Astrocyte of the hippocampus (primary cell): ENCODE measurements at regions not wholly inside any gene's neighbourhood (a gene's known extent, or its start where the extent isn't known, plus 50 kb on each side); places are given as distances from the start of the nearest gene placed in this dataset.
A peak's percentile ranks its signal among the peaks of the same experiment; 100 is the strongest.

Experiments used
- DNase-seq: peaks from one replicate; pipeline ENCODE4 v3.0.0; 2011; ENCODE audit warnings: low read depth, low spot score

GRCh38 chr5:135140446-135141204 is 106.6 kb upstream of the PITX1 start:
- DNase-seq = peak; percentile 24

- DNase-seq = peak; percentile 45
Measured at GRCh38 chr5:135139381-135140134, 105.5 kb upstream of the PITX1 start.

- no peak for DNase-seq
Measured at GRCh38 chr5:135138116-135138850, 104.3 kb upstream of the PITX1 start.

DNA sequence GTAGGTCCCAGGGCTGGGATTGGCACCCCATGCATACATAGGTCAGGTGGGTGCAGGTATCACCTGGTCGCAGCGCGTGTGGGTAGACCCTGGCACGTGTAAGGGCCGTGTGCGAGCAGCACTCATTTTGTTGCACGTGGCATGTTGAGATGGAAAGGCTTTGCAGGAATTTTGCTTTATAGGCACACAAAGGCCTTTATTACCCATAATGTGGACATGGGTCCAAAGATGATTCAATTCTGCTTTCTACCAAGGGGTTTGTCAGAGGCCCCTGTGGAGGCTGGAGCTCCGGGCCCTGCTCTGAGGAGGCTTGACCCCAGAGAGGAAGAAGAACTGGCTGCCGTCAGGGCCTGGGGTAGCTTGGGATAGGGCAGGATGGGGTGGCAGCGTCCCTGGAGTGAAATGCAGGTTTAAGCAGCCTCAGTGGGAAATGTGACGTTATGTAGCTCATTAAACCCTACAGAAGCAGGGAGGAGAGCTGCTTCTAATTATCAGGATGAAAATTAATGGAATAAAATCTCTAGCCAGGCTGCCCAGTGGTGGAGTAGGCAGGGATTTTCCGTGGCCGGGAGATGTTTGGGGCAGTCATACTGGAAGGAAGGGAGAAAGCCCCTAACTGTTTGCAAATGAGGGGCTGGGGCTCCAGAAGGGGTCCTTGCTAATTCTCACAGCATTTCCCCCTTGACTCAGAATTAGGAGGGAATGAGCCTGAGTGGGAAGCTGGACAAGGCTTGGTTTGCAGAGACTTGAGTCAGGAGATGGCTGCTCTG is 103.3 kb upstream of the PITX1 start:
- DNase-seq = no peak

DNA sequence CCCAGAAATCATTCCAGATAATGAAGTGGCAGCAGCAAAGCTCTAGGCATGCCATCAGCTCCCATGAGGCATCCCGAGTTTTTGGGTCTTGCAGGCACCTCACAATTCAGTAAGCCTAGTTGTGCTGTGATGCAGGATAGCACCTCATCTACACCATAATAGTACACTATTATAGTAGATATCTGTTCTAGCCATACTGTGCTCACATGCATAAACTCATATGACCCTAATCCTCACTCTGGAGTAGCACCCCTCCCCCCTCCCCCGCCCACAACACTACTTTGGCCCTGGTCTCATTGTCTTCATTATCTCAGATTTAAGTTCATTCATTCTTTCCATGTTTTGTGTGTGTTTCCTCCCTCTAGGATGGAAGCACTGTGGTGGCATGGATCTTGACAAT is 102.5 kb upstream of the PITX1 start:
- DNase-seq = no peak

- peak; percentile 46 for DNase-seq
Measured at GRCh38 chr5:135135530-135136226, 101.7 kb upstream of the PITX1 start.

DNA sequence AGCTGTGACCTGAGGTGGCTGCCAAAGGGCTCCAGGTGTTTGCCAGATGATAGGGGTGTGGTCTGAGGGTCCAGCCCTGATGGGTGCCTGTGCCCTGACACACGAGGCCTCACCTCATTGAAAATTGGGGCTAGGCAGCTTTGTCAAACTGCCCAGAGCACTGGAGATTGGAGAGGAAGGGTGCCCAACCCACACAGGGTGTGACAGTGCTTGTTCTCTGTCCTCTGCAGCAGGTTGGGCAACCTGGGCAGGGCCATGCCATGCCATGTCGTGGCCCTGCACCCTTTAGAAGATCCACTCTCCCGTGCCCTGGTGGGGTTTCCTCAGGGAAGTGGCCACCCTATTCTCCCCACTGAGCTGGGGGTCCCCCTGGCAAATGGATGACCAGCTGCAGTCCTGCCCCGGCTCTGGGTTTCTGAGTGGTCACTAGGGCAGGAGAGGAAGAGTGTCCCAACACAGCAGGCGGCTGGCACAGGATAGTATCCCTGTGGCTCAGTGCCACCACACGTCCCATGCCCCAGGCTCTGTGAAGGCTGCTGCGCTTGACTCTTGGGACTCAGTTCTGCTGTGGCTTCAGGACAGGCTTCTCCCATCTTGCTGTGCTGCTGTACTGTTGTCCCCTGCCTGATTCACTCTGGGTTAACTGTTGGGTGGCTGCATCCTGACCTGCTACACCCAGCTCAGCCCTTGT is 100.8 kb upstream of the PITX1 start:
- DNase-seq = no peak

- DNase-seq = no peak
Measured at GRCh38 chr5:135133698-135134515, 99.9 kb upstream of the PITX1 start.

GRCh38 chr5:135133181-135133580 is 99.2 kb upstream of the PITX1 start:
- DNase-seq = no peak

GRCh38 chr5:135131801-135132680 is 98.0 kb upstream of the PITX1 start:
- DNase-seq = no peak

- DNase-seq = no peak
Measured at GRCh38 chr5:135130261-135131215, 96.5 kb upstream of the PITX1 start.

- DNase-seq = no peak
Measured at GRCh38 chr5:135129307-135129706, 95.3 kb upstream of the PITX1 start.

GRCh38 chr5:135128361-135128760 is 94.3 kb upstream of the PITX1 start:
- no peak for DNase-seq

DNA sequence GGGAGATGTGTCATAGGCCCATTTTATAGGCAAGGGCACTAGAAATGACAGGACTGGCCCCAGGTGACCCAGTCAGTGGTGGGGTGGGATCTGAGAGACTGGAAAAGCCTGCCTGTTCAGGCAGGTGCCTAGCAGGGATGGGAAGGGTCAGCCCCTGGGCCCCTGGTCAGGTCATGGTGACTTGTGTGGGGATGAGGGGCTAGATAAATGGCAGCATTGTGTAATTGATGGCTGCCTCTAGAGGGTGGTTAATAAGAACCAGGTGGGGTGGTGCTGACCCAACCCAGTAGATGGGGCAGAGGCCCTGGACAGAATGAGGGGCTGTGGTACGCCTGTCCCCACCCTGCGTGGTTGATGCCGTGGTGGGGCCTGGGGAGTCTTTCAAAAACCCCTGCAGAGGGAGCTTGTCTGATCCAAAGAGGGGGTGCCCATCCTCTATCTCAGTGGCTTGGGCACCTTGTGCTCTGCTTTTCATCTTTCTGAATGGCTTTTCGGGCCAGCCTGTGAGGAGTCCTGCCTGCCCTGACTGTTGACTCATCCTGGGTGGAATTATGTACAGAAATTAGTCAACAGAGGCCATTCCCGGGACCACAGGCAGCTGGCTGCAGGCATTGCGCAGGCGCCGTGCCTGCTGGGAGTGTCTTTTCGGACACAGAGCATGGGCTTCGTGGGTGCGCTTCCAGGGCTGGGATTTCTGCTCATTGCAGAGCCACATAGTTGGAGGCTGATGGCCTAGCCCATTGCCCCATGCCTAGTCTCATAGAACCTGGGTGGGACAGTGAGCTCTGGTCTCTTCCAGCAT is 93.6 kb upstream of the PITX1 start:
- DNase-seq = peak; percentile 62

DNA sequence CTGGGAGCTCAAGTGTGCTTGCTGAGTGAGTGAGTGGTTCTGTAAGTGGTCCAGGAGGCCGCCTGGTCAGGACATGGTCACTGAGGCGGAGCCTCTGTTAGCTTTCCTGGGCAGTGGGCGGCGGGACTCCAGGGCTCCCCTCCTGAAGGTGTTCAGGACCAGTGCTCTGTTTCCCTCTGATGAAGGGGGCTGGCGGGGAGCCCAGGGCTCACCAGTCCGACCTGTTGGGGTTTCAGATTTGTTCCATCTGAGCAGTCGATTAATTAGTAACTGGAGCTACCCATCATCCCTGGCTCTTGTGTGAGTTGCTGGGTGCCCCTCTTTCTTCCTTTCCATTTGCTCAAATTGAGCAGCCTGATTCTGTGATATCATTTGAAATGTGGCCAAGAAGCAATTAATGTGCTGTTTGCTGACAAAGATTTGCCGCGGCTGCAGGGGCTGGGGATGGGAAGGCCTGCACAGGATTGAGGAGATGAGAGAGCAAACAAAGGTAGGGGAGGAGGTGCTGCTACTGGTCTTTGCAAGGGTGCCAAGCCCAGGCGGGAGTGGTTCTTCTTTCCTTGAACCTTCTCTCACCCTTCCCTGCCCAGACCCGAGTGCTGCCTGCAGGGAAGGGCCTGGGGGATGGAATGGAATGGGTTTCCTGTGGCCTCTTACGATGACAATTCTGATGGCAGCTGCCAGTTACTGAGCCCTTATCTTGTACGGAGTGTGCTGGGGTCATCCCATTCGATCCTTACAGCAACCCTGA is 92.8 kb upstream of the PITX1 start:
- DNase-seq = no peak

DNA sequence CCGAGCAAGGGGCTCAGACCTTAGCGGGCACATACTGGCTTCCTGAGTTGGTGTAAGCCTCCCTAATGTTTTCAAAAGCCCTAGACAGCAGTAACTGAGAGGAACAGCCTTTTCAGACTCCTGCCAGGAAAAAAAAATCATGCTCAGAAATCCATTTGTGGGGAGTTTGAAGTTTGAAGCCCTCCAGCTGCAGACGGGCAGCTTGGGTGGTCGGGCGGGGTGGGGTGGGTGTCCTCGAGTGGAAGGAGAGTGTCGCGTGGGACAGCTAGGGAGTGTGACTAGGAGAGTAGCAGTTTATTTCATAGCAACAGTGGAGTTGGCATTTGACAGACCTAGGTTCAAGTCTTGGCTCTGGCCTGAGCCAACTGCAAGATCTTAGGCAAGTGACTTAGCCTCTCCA is 90.7 kb upstream of the PITX1 start:
- DNase-seq = no peak
